Inflammatory macrophage (primary cell): ENCODE measurements at regions not wholly inside any gene's neighbourhood (a gene's known extent, or its start where the extent isn't known, plus 50 kb on each side); places are given as distances from the start of the nearest gene placed in this dataset.
"Not testable (repeated sequence)": the region's sequence is repeated elsewhere in the genome, so short reads cannot be mapped to it uniquely, and the experiment has no call there.

Experiments used
- DNase-seq, 2 donors: peaks; one replicate each; pipeline ENCODE4 v3.0.0-alpha.2; 2020 to 2022

GRCh38 chr1:229138058-229138457 is 132.9 kb upstream of the RAB4A start:
- no peak for DNase-seq

GRCh38 chr1:229139331-229140118 is 131.4 kb upstream of the RAB4A start:
- peak in 1 of 2 donors; percentile 31 for DNase-seq

GRCh38 chr1:229140119-229140396 is 130.9 kb upstream of the RAB4A start:
- DNase-seq: no peak

- no peak for DNase-seq
These were observed 129.6 kb upstream of the RAB4A start for GRCh38 chr1:229141271-229141670.

GRCh38 chr1:229141689-229142377 is 129.1 kb upstream of the RAB4A start:
- DNase-seq: no peak

- no peak for DNase-seq
These were observed 128.4 kb upstream of the RAB4A start for GRCh38 chr1:229142471-229142870.

- DNase-seq: no peak
These were observed 124.3 kb upstream of the RAB4A start for GRCh38 chr1:229146647-229147046.

GRCh38 chr1:229147072-229147471 is 123.8 kb upstream of the RAB4A start:
- DNase-seq: no peak

GRCh38 chr1:229148041-229148671 is 122.8 kb upstream of the RAB4A start:
- no peak for DNase-seq

- no peak for DNase-seq
These were observed 122.2 kb upstream of the RAB4A start for GRCh38 chr1:229148743-229149142.

GRCh38 chr1:229149435-229149834 is 121.5 kb upstream of the RAB4A start:
- DNase-seq: no peak

- DNase-seq: no peak
These were observed 120.4 kb upstream of the RAB4A start for GRCh38 chr1:229150518-229150917.

GRCh38 chr1:229151412-229151811 is 119.5 kb upstream of the RAB4A start:
- DNase-seq: not testable (repeated sequence)

GRCh38 chr1:229152311-229152710 is 118.6 kb upstream of the RAB4A start:
- peak in 1 of 2 donors; percentile 54 for DNase-seq

- peak; percentile 26 to 41 for DNase-seq
These were observed 116.9 kb upstream of the RAB4A start for GRCh38 chr1:229153955-229154548.

GRCh38 chr1:229154811-229155210 is 116.1 kb upstream of the RAB4A start:
- DNase-seq: no peak

GRCh38 chr1:229155472-229155871 is 115.4 kb upstream of the RAB4A start:
- DNase-seq: peak; percentile 71 to 86

GRCh38 chr1:229156872-229157271 is 114.0 kb upstream of the RAB4A start:
- peak; percentile 35 to 52 for DNase-seq

- DNase-seq: no peak
These were observed 113.4 kb upstream of the RAB4A start for GRCh38 chr1:229157480-229157879.

GRCh38 chr1:229158341-229158921 is 112.5 kb upstream of the RAB4A start:
- DNase-seq: peak; percentile 88 to 89

- DNase-seq: no peak
These were observed 112.0 kb upstream of the RAB4A start for GRCh38 chr1:229158927-229159326.

- peak; percentile 52 to 56 for DNase-seq
These were observed 111.0 kb upstream of the RAB4A start for GRCh38 chr1:229159668-229160544.
